Right lobe of liver (tissue), 4 donors: ENCODE measurements at regions not wholly inside any gene's neighbourhood (a gene's known extent, or its start where the extent isn't known, plus 50 kb on each side); places are given as distances from the start of the nearest gene placed in this dataset.

ENCODE experiments used
- POLR2A ChIP-seq: fragments of 450-650 bp; IDR thresholded peaks from one replicate; pipeline ENCODE4 v1.6.1; 2017; ENCODE audit warnings: antibody characterized with exemption, mild to moderate bottlenecking
- TF ChIP-seq, protein P1 (sequence below), 4 donors: fragments of 200-600 bp in 3 of 4; fragments of 450-650 bp in 1 of 4; IDR thresholded peaks; one replicate each; pipeline versions ENCODE4 v1.5.1 to v1.8.0; 2016 to 2022; ENCODE audit warnings: antibody characterized with exemption in 4 of 4, mild to moderate bottlenecking in 2 of 4
- donor health status: DM: no; HTN: no; CAD: no.
- donor health status: DM: no; HTN: no; CAD: no.
- donor health status: DM: no; HTN: yes; CAD: no.

DNA sequence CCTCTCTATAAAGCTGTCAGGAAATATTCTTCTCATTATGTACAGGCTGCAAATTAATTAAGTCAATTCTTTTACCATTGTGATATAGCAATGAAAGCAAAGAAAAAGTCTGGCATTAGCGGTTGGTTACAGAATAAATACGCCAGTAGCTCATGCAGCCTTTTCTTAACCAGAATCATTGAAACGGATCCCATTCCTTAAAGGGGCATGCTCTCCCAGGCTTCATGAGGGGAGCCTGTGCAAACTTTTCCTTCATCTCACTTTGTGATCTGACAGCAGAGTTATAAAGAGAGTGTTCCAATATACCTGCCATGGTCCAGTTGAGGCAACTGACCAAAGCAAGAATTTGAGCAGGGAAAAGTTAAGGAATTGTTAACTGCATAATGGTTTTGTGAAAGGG is 337.7 kb downstream of the EMP1 start:
- TF ChIP-seq, protein P1, sequence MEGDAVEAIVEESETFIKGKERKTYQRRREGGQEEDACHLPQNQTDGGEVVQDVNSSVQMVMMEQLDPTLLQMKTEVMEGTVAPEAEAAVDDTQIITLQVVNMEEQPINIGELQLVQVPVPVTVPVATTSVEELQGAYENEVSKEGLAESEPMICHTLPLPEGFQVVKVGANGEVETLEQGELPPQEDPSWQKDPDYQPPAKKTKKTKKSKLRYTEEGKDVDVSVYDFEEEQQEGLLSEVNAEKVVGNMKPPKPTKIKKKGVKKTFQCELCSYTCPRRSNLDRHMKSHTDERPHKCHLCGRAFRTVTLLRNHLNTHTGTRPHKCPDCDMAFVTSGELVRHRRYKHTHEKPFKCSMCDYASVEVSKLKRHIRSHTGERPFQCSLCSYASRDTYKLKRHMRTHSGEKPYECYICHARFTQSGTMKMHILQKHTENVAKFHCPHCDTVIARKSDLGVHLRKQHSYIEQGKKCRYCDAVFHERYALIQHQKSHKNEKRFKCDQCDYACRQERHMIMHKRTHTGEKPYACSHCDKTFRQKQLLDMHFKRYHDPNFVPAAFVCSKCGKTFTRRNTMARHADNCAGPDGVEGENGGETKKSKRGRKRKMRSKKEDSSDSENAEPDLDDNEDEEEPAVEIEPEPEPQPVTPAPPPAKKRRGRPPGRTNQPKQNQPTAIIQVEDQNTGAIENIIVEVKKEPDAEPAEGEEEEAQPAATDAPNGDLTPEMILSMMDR (IDR thresholded peaks at IDR 0.05) = no peak
- TF ChIP-seq POLR2A = no peak
